HG03108 (cell line): ENCODE measurements at regions not wholly inside any gene's neighbourhood (a gene's known extent, or its start where the extent isn't known, plus 50 kb on each side); places are given as distances from the start of the nearest gene placed in this dataset.

Experiments
- ATAC-seq: cut with Tn5 transposase; IDR thresholded peaks from one replicate; pipeline ENCODE4 v1.9.1; 2021; ENCODE audit warnings: moderate library complexity; ENCODE audit not compliant: unreplicated experiment

GRCh38 chr3:193754719-193755118, 161.7 kb downstream of the OPA1 start:
- no peak for ATAC-seq

- ATAC-seq, result no peak
These were observed 163.5 kb downstream of the OPA1 start for GRCh38 chr3:193756536-193756935.

GRCh38 chr3:193757457-193757856, 164.4 kb downstream of the OPA1 start:
- no peak for ATAC-seq

GRCh38 chr3:193761969-193762368, 169.0 kb downstream of the OPA1 start:
- ATAC-seq, result no peak

GRCh38 chr3:193762657-193763056, 169.6 kb downstream of the OPA1 start:
- ATAC-seq, result no peak

GRCh38 chr3:193764959-193765358, 172.0 kb downstream of the OPA1 start:
- no peak for ATAC-seq

GRCh38 chr3:193767353-193768069, 174.5 kb downstream of the OPA1 start:
- no peak for ATAC-seq

- ATAC-seq, result no peak
These were observed 175.0 kb downstream of the OPA1 start for GRCh38 chr3:193768070-193768394.

GRCh38 chr3:193769437-193769836, 176.4 kb downstream of the OPA1 start:
- ATAC-seq, result no peak

GRCh38 chr3:193771011-193771652, 178.1 kb downstream of the OPA1 start:
- no peak for ATAC-seq

GRCh38 chr3:193771653-193772421, 178.8 kb downstream of the OPA1 start:
- ATAC-seq, result no peak

- no peak for ATAC-seq
These were observed 179.4 kb downstream of the OPA1 start for GRCh38 chr3:193772422-193772763.

GRCh38 chr3:193773266-193774220, 180.5 kb downstream of the OPA1 start:
- no peak for ATAC-seq

GRCh38 chr3:193774272-193774915, 181.4 kb downstream of the OPA1 start:
- no peak for ATAC-seq

- no peak for ATAC-seq
These were observed 181.9 kb downstream of the OPA1 start for GRCh38 chr3:193774916-193775285.

GRCh38 chr3:193775421-193776077, 182.5 kb downstream of the OPA1 start:
- ATAC-seq, result no peak

- ATAC-seq, result no peak
These were observed 183.8 kb downstream of the OPA1 start for GRCh38 chr3:193776626-193777358.

- no peak for ATAC-seq
These were observed 184.5 kb downstream of the OPA1 start for GRCh38 chr3:193777524-193777923.

- no peak for ATAC-seq
These were observed 185.7 kb downstream of the OPA1 start for GRCh38 chr3:193778676-193779075.
